HG03520 (cell line): ENCODE measurements at regions not wholly inside any gene's neighbourhood (a gene's known extent, or its start where the extent isn't known, plus 50 kb on each side); places are given as distances from the start of the nearest gene placed in this dataset.
"Not testable (repeated sequence)": the region's sequence is repeated elsewhere in the genome, so short reads cannot be mapped to it uniquely, and the experiment has no call there.

ENCODE experiments used
- ATAC-seq: cut with Tn5 transposase; IDR thresholded peaks from one replicate; pipeline ENCODE4 v1.9.1; 2021; ENCODE audit warnings: mild to moderate bottlenecking, moderate library complexity; ENCODE audit not compliant: unreplicated experiment

DNA sequence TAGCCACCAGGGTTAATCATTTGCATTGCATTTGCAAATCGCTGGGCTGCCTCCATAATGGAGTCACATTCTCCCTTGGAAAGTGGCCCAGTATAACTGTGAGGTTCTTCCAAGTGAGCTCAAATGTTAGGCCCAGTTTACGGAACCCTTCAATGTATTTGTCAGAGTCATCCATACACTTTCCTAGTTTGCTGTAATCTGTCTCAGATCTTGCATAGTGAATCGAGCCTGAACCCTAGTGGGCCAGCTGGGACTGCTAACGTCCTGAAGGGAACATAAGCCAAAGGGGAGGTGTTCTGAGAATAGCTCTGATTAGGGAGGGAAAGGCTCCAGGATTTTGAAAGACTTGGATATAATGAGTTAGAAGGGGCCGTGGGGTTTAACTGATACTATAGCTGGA is 406.3 kb downstream of the SLC6A15 start:
- no peak for ATAC-seq

DNA sequence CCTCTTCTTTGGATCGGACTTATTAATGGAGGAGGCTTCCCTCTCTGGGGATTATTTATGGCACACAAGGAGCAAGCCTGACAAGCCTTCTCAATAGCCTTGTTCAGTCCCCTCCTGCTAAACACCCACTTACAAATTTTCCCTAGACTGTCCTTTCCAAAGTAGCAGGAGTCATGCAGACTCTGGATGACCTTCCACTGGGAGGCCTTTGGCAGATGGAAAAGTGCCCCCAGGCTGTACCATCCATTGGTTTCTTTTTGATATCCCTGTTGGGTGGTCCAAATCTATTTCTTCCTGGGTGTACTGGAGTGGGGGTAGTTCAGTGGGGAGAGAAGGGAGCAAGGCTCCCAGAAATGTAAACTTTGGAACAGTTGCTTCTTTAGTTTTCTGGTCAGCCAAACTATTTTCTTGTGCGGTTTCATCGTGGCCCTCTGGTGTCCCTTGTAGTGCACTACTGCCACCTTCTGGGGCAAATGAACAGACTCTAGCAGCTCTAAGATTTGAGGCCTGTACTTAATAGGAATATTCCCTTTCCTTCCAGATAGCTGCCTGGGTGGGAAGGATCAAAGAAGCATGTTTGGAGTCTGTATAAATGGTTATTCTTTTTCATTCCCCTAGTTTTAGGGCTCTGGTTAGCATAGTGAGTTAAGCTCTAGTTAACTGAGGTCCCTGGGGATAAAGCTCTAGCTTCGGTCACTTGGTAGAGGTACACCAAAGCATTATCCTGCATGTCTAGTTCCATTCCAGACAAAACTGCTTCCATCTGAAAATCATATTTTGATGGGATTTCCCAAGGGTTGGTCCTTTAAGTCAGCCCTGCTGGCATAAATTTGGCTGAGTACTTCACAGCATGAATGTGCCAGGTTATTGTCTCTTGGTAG is 409.5 kb downstream of the SLC6A15 start:
- ATAC-seq: peak; percentile 78

DNA sequence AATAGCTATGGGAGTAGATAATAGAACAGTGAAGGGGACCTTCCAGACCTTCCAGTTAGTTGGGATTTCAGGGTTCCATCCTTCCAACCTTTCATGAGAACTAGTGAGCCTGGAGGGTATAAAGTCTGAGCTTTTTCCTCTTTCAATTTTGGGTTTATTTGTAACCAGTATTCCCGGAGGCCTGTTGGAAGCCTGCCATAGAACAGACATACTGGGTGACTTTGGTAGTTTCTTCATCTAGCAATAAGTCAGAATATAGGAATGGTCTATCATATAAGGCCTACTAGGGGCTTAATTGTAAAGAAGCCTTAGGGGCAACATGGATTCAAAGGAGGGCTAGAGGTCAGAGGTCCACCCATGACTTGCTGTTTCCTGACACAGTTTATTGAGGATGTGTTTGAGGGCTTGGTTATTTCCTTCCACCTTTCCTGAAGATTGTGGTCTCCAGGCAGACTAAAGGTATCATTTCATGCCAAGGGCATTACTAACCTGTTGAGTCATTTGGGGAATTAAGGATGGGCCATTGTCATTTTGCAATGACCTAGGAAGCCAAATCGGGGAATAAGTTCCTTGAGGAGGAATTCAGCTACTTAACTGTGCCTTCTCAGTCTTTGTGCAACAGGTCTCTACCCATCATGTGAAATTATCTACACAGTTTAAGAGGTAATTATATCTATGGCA is 410.3 kb downstream of the SLC6A15 start:
- ATAC-seq: no peak

DNA sequence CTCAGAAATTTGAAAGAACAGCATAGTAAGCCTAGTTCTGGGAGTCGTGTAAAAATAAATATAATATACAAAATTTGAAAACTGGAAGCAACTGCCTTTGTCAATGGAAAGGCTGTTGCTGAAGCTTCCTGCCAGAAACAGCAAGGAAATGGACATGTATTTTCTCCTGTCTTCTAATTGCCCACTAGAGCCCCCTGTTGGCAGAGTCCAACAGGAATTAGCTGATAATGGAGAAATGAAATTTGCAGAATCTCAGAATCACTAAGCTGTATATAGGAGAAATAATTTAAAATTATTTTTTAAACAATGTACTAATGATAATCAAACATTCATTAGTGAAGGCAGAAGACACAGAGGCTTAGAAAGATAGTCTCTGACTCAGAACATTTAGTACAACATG is 414.8 kb downstream of the SLC6A15 start:
- no peak for ATAC-seq

DNA sequence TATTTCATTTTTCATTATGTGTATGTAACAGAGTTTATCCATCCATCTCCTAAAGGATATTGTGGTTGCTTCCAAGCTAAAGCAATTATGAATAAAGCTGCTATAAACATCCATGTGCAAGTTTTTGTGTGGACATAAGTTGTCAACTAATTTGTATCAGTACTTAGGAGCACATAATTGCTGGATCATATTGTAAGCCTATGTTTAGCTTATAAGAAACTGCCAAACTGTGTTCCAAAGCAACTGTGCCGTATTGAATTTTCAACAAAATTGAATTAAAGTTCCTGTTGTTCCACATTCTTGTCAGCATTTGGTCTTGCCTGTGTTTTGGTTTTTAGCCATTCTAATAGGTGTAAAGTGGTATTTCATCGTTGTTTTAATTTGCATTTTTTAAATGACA is 416.9 kb downstream of the SLC6A15 start:
- ATAC-seq: no peak

DNA sequence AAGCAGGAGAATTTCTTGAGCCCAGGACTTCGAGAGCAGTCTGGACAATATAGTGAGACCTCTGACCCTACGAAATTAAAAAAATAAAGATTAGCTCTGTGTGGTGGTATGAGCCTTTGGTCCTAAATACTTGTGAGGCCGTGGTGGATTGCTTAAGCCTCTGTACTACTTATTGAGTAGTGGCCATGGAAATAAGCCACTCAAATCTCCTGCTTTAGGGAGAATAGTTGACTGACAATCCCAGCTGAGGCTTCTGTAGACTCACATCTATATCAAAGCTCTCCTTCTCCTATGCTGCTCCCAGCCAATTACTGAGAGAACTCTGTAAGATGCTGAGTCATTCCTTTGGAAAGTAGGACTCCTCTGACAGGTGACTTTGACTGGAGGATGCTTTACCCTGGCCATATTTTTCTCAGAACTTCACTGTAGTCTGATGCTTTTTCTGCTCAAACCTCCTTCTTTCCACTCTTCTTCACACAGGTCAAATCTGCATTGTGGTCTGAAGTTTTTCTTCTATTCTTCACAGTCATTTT is 420.2 kb downstream of the SLC6A15 start:
- no peak for ATAC-seq

DNA sequence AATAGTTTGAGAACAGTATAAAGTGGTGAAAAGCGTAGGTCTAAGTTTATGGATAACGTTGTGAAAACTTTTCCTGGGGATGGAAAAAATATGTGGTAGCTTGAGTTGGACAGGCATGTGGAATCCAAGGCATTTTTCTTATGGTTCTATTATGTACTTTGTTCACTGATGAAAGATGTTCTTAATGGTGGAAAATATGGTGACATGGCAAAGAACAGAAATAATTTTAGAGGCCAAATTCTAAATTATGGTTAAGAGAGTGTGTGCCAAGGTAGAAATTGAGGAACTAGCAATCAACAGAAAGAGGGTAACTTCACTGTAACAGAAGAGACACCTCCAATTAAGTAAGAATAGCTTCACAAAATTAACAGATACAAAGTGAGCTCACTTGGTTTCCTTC is 427.8 kb downstream of the SLC6A15 start:
- no peak for ATAC-seq

DNA sequence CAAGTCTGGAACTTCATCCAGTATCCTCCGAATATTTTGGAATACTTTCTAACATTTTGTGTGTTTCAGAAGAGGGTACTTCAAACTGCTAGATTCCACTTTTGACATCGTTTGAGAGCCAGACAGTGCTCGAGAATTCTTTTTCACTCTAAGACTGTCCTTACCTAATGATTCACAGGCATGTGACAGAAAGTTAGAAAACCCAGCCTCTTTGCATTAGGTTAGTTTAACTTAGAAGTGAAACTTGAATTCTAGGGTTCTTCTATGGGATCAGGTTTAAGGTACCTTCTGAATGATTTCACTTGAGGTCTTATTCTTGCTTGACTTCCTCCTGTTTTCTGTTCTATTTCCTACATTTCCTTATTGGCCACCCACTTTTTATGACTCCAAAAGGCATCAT is 431.8 kb downstream of the SLC6A15 start:
- ATAC-seq: no peak

DNA sequence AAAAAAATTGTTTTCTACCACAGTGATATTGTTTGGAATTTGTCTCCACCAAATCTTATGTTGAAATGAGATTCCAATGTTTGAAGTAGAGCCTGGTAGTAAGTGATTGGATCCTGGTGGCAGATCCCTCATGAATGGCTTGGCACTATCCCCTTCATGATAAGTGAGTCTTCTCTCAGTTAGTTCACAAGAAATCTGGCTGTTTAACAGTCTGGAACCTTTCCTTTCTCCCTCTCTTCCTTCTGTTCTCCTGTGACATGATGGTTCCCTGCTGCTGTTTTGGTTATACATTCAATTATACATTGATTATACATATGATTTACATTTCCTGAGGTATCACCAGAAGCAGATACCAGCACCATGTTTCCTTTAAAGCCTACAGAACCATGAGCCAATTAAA is 442.2 kb downstream of the SLC6A15 start:
- no peak for ATAC-seq

DNA sequence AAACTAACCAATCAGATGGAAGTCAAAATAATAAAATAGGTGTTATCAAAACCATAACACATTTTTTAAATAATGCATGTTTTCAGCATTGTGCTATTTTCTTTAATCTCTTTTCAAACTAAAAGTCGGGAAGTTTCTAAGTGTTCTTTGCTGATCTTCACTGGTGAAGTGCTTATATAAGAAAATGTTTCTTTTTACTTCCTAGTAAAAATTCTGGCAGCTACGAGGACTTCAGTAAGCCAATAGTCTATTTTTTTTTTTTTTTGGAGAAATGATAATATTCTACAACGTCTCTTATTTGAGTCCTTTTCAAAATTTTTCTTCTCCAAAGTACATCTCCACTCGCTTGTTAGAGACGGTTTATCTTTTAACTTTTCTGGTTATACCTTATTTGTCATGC is 448.0 kb downstream of the SLC6A15 start:
- ATAC-seq: no peak

DNA sequence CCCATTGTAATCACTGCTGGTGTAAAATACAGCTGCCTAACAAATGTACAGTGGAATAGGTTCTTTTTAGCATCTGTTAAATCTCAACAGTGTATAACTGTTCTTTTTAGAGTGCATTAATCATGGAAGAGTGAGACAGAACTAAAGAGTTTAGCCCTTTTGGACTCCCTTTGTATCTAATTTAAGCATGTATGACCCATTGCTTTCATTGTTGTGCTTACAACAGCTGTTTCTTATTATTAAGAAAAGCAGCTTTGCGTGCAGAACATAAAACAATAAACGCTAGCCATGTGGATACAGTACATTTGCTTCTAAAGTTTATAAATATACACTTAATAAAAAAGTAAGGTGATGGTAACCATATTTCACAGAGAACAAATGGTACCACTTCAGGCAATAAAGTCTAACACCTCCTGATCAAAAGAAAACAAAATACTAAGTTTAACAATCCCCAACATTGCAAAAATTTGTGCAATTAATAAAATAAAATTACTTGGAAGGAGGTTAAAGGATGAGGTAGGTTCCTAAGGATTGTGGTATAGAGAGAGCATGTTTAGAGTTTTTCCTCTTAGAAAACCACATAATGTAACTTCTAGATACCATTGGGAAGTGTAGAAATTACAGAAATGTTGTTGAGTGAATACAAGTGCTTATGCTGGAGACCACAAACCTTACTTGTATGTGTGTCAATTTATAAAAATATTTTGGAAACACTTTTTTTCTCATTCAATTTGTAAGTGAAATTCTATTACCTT is 448.7 kb downstream of the SLC6A15 start:
- no peak for ATAC-seq

DNA sequence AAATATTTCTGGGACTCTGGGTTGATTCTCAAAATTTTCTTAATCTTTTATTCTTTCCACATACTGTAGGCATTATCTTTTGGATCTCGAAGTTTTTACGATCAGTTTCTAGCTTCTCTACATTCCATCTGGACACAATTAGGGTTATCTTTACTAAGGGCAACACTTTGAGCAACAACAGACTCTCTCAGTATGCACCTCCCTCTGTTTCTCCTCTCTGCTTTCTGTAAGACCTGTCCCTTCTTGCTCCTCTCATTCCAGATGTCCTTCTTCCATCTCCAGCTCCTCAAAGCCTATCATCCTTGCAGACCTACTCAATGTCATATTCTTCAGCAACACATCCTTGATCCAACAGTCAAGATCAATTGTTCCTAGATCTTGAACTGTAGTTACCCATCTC is 457.0 kb downstream of the SLC6A15 start:
- no peak for ATAC-seq

DNA sequence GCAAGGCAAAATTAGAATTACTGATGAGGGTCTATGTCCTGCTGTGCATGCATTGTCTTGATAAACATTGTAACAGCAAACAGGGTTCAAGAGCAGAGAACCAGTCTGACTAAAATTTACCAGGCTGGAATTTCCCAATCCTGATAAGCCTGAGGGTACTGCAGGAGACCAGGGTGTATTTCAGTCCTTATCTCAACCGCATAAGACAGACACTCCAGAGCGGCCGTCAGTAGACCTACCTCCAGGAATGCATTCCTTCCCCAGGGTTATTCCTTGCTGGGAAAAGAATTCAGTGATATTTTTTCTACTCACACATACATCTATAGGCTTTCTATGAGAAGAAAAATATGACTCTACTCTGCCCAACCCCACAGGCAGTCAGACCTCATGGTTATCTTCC is 466.1 kb downstream of the SLC6A15 start:
- not testable (repeated sequence) for ATAC-seq

DNA sequence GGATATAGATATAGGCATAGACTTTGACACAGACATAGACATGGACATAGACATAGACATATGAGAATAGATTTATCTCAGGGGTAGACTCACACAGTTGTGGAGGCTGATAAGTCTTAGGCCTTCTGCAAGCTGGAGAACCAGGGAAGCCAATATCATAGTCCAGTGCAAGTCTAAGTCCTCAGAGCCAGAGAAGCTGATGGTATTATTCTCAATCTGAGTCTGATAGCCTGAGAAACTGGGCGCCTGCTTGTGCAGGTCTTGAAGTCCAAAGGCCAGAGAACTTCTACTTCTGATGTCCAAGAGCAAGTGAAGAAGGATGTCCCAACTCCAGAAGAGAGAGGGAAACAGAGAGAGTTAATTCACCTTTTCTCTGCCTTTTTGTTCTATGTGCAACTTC is 476.5 kb downstream of the SLC6A15 start:
- no peak for ATAC-seq

DNA sequence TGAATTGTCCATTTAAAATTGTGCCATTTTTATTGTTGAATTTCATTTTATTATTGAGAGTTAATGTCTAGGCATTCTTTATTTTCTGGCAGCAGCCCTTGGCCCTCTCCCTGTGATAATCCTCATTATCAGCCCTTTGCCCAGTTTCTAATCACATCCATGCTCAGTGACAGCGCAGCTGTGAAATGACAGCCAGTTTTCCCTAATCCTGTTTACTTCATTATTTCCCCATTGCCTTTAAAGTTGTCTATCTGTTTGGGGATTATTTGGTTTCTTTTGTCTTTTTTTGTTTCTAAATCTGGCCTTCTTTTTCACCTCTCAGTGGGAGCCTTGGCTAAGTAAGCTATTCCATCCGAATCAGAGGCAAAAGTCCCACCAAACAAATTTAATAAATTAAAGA is 476.9 kb downstream of the SLC6A15 start:
- no peak for ATAC-seq

DNA sequence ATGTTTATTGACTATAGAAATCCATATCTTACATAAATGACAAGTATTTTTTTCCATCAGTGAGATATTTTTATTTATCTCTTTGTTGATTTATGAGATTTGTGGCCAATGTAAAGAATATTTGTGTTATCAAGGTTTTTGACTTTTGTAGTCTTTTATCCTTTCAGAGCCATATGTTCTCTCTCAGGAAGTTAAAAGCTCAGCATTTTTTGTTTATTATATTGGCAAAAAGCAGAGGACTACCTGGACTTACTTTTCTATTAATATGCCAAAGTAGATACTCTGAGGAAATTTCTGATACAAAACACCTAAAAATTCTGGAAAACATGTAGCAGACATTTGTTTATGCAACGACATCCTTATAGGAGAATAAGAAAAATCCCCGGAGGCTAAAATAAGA is 490.3 kb downstream of the SLC6A15 start:
- ATAC-seq: no peak

DNA sequence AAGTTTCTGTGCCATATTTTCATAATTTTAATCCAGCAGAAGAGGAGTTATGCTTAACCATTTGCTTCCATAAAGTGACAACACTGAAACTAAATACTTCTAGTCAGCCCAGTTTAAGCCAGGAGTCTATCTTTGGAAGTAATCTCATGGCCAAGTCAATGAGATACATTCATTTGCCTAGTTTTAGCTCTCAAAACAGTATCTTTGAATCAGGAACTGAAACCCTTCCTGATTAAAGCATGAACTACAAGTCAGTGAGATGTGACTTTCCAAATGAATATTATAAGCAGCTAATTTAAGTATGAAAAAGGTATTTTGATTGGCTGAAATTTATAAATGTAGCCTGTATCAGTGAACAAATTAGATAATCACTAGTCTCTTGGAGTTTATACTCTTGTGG is 491.5 kb downstream of the SLC6A15 start:
- ATAC-seq: no peak

DNA sequence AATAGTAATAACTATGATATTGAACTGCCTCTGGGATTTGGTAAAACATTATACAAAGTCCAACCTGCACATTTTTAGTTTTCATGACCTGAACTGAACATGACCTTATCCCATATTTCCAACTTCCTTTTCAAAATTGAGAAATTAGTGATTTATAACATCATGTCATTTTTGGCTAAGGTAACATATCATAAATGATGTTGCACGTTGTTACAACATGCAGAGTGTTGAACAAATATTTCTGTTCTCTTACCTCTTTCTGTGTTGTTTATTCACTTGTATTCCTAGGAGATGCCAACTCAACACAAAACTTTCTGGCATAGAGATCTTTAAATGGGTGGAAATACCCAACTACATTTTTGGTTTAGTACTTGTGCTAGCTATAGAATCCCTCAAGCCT is 496.0 kb downstream of the SLC6A15 start:
- ATAC-seq: no peak

DNA sequence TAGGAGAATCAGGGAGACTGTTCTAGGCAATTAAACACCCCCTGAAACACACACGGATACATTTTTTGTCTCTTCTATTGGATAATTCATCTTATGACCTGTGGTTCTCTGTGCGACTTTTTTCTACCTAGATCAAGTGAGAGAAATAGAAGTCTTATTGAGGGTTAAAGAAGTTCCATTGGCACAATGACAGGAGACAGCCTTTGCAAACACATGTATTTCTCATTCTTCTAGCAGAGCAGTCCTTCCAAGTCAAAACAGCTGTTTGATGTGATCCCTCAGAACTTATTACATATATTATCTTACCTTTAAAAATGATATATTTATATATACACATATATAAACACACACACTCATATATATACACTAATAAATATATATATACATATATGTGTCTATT is 496.7 kb downstream of the SLC6A15 start:
- no peak for ATAC-seq

DNA sequence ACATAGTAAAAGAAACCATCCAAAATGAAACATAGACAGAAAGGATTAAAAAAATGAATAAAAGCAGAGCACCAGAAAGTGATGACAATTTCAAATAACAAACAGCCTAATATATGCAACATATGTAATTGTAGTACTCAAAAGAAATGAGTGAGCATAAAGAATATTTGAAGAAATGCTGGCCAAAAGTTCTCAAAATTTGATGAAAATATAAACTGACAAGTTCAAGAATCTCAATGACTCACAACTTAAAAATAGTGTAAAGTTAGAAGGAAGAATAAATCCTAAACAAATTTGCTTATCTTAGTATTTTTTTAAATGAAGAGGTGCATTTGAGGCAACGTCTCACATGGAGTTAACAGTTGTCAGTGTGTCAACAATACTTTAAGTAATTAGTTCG is 498.9 kb downstream of the SLC6A15 start:
- no peak for ATAC-seq

DNA sequence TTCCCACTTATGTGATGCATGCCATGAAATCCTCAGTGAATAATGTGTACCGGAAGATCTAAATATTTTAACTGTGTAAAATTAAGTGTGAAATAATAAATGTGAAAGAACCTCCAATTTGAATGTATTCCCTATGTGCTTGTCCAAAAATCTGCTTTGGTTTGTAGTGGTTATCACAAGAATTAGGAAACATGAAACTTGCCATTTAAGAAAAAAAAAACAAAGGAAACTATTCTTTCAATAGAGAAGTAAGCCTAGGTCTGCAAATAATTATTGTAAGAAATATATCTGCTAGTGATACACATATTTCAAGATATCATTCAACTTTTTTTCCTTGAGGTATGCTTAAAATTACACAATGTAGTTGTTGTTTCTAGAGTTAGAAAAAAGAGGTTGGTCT is 500.4 kb downstream of the SLC6A15 start:
- ATAC-seq: no peak

DNA sequence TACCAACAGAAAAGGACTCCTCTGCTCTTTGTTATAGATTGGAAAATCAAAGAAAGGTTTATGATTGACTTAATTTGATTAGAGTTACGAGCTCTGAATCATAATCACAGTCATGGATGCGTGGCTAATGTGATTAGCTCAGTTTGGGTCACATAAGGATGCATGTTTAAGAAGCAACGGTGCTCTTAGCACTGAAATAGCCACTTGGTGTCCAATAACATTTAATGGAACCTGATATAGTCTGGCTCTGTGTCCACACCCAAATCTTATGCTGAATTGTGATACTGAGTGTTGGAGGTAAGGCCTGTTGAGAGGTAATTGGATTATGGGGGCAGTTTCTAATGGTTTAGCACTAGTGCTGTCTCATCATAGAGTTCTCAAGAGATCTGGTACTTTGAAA is 501.6 kb downstream of the SLC6A15 start:
- no peak for ATAC-seq
